Adipocyte (in vitro differentiated cells): ENCODE measurements at regions not wholly inside any gene's neighbourhood (a gene's known extent, or its start where the extent isn't known, plus 50 kb on each side); places are given as distances from the start of the nearest gene placed in this dataset.

Source experiments
- DNase-seq: peaks from one replicate; pipeline ENCODE4 v3.0.0-alpha.2; 2015; ENCODE audit warnings: low read depth
- H3K27me3 ChIP-seq: replicated peaks from 2 replicates; pipeline ENCODE4 v1.7.0; 2013; ENCODE audit warnings: mild to moderate bottlenecking, low read length, moderate library complexity; ENCODE audit not compliant: control insufficient read depth, insufficient read depth
- H3K36me3 ChIP-seq: 2 replicates; pipeline ENCODE4 v1.7.0; 2013; ENCODE audit warnings: low read length, mild to moderate bottlenecking, moderate library complexity; ENCODE audit not compliant: control insufficient read depth, insufficient read depth, severe bottlenecking
- H3K4me1 ChIP-seq: 2 replicates; pipeline ENCODE4 v1.7.0; 2013; ENCODE audit warnings: mild to moderate bottlenecking, low read length, moderate library complexity; ENCODE audit not compliant: control insufficient read depth, insufficient read depth
- H3K4me3 ChIP-seq: 2 replicates; pipeline ENCODE4 v1.7.0; 2013; ENCODE audit warnings: mild to moderate bottlenecking, low read length, moderate library complexity
- H3K9ac ChIP-seq: 2 replicates; pipeline ENCODE4 v1.7.0; 2013; ENCODE audit warnings: mild to moderate bottlenecking, low read length, moderate library complexity
- H3K9me3 ChIP-seq: 2 replicates; pipeline ENCODE4 v1.7.0; 2013; ENCODE audit warnings: mild to moderate bottlenecking, low read length, moderate library complexity; ENCODE audit not compliant: control insufficient read depth

- DNase-seq = no peak
- H3K9ac ChIP-seq = no peak overlapping the region
- no peaks in the 10 kb centered on the region for H3K9me3 ChIP-seq
- H3K4me1 ChIP-seq = peaks cover 22% of the 10 kb centered on the region
- no peaks in the 10 kb centered on the region for H3K36me3 ChIP-seq
- no peak overlapping the region for H3K4me3 ChIP-seq
- peaks cover 8% of the 10 kb centered on the region for H3K27me3 ChIP-seq
These were observed 73.3 kb downstream of the CTAGE1 start for GRCh38 chr18:22344445-22344844.

DNA sequence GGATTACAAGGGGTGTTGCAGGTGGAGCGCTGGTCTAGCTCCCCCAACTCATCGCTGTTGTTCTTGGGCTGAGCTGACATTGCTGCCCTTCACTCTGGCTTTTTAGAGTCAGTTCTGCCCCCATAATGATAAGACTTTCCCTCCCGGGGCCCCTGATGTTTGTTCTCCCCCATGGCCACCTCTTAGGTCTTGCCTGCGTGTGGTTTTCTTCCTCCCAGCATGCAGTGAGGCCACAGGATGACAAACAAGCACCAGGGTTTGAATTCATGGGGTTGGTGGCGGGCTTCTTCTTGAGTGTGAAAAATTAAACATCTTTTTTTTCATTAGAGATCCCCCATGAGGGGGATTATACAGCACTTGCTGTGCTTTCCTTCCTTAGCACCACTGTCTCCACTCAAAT is 74.1 kb downstream of the CTAGE1 start:
- DNase-seq = no peak
- no peaks in the 10 kb centered on the region for H3K27me3 ChIP-seq
- no peaks in the 10 kb centered on the region for H3K36me3 ChIP-seq
- no peaks in the 10 kb centered on the region for H3K9me3 ChIP-seq
- H3K9ac ChIP-seq = no peak overlapping the region
- H3K4me3 ChIP-seq = no peak overlapping the region
- peaks cover 18% of the 10 kb centered on the region for H3K4me1 ChIP-seq

DNA sequence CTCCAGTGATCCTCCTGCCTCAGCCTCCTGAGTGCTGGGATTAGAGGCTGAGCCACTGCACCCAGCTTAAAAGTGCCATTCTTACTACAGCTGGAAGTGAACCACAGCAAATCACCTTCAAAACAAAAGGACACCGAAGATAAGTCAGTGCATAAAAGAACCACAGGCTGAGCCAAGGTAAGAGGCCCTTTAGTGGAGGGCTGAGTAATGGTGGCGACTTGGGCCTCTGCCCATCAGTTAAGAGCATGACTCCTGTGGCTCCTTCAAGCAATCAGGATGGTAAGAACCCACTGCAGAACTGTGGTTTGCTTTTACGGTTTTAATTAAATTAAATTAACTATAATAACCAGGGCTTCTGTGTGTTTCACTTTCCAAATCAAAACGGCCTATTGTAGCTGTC is 75.1 kb downstream of the CTAGE1 start:
- Histone ChIP-seq H3K4me1 (peaks cover 18% of the 10 kb centered on the region), H3K27me3 (no peaks in the 10 kb centered on the region), H3K9ac (no peak overlapping the region), H3K9me3 (no peaks in the 10 kb centered on the region), H3K4me3 (no peak overlapping the region), H3K36me3 (no peaks in the 10 kb centered on the region)
- peak; percentile 54 for DNase-seq

DNA sequence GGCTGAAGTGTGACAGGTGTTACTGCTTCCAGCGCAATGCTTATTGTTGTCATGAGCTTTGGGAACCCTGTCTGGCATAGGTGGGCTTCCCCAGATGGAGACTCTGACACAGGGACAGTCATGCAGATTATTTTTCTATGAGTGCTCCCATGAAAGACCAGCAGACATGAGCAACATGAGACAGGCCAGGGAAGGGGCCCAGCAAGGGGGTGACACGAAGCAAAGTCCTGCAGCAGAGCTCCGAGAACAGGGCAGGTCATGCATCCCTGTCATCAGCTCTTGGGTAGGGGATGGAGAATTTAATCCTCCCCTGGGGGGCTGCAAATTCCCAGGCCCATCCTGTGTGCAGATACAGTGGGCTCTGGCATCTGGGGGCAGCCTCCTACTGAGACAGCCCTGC is 77.4 kb downstream of the CTAGE1 start:
- Histone ChIP-seq H3K4me3 (no peak overlapping the region), H3K4me1 (peaks cover 13% of the 10 kb centered on the region), H3K36me3 (no peaks in the 10 kb centered on the region), H3K9me3 (no peaks in the 10 kb centered on the region), H3K27me3 (no peaks in the 10 kb centered on the region), H3K9ac (no peak overlapping the region)
- DNase-seq = no peak

- no peak for DNase-seq
- H3K27me3 ChIP-seq = no peaks in the 10 kb centered on the region
These were observed 77.8 kb downstream of the CTAGE1 start for GRCh38 chr18:22339913-22340312.

DNA sequence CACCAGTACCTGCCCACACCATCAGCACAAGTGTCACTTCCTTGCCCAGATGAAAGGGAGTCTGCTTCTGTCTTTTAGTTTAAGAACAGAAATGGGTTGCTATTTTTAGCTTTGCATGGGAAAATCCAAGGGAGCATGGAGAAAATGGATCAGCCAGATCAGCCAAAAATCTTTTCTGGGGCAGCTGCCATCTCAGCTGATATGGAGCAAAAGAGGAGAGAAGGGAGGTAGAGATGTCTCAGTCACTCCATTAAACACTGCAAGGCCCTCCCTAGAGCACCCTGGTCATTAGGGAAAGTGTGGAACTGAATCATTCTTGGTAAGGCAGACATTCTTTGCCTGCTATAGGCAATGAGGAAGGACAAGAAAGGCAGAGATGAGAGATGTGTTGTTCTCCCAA is 79.9 kb downstream of the CTAGE1 start:
- Histone ChIP-seq H3K27me3 (no peaks in the 10 kb centered on the region), H3K9me3 (no peaks in the 10 kb centered on the region), H3K9ac (no peak overlapping the region), H3K4me3 (no peak overlapping the region), H3K36me3 (no peaks in the 10 kb centered on the region), H3K4me1 (peaks cover 12% of the 10 kb centered on the region)
- no peak for DNase-seq

More at GRCh38 chr18:22339913-22340312, 77.8 kb downstream of the CTAGE1 start:
- H3K36me3 ChIP-seq = no peaks in the 10 kb centered on the region
- no peak overlapping the region for H3K4me3 ChIP-seq
- H3K4me1 ChIP-seq = peaks cover 12% of the 10 kb centered on the region
- no peaks in the 10 kb centered on the region for H3K9me3 ChIP-seq
- no peak overlapping the region for H3K9ac ChIP-seq

DNA sequence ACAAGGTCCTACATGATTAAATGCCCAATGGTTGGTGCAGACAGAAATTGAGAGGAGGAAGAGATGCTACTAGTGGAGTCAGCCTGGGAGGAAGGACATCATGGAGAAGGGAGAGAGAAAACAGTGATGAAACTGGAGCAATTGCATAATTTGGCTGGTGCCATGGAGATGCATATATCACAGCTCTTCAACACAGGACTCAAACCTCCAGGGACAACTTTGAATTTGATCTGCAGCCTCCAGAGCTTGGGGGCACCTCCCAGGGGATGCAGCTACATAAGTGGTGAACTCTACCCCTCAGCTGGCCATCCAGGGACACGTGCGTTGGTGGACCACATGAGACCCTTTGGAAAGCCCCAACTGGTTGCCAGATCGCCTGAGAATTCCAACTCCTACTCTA is 80.4 kb downstream of the CTAGE1 start:
- Histone ChIP-seq H3K27me3 (no peaks in the 10 kb centered on the region), H3K4me3 (no peak overlapping the region), H3K9me3 (no peaks in the 10 kb centered on the region), H3K4me1 (peaks cover 12% of the 10 kb centered on the region), H3K9ac (no peak overlapping the region), H3K36me3 (no peaks in the 10 kb centered on the region)
- peak; percentile 45 for DNase-seq

DNA sequence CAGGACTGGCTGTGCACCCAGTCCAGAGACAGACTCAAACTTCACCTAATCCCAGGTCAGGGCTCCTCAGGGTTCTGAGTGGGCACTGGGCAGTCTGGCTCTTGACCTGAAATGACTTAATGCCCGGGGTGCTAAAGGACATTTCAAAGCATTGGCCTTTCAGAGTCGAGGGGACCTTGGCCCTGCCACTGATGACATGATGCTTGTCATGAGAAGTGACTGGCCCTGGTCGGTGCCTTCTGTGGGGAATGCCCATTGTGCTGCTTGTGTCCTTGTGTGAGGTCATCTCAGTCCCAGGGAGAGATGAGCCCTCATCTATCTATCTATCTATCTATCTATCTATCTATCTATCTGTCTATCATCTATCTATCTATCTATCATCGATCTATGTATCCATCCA is 81.3 kb downstream of the CTAGE1 start:
- Histone ChIP-seq H3K4me3 (no peak overlapping the region), H3K9me3 (no peaks in the 10 kb centered on the region), H3K9ac (no peak overlapping the region), H3K27me3 (peaks cover 5% of the 10 kb centered on the region), H3K4me1 (peaks cover 12% of the 10 kb centered on the region), H3K36me3 (no peaks in the 10 kb centered on the region)
- no peak for DNase-seq

DNA sequence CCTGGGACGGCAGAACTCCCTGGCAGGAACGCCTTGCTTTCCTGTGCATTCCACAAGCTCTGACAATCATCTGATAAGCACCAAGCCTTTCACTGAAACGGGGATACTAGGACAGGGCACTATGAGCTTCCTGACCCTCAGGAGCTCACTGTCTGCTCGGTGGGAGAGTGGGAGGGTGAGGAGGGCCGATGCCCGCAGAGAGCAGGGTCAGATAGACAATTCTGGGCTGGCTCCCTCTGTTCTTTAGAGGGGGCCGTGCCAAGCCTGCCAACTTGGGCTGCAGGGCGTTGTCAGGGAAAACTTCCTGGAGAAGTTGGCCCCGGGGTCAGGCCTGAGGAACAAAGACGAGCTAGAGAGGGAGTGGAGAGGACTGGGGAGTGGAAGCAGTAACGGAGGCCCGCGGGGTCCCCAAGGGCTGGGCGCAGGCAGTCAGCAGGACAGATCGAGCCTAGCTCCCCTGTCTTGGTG is 82.0 kb downstream of the CTAGE1 start:
- Histone ChIP-seq H3K27me3 (peaks cover 11% of the 10 kb centered on the region), H3K36me3 (no peaks in the 10 kb centered on the region), H3K4me3 (no peak overlapping the region), H3K9me3 (no peaks in the 10 kb centered on the region), H3K9ac (no peak overlapping the region), H3K4me1 (peaks cover 12% of the 10 kb centered on the region)
- DNase-seq = no peak

GRCh38 chr18:22334567-22334966 is 83.1 kb downstream of the CTAGE1 start:
- peaks cover 16% of the 10 kb centered on the region for H3K27me3 ChIP-seq
- H3K4me1 ChIP-seq = peaks cover 12% of the 10 kb centered on the region
- no peaks in the 10 kb centered on the region for H3K36me3 ChIP-seq

DNA sequence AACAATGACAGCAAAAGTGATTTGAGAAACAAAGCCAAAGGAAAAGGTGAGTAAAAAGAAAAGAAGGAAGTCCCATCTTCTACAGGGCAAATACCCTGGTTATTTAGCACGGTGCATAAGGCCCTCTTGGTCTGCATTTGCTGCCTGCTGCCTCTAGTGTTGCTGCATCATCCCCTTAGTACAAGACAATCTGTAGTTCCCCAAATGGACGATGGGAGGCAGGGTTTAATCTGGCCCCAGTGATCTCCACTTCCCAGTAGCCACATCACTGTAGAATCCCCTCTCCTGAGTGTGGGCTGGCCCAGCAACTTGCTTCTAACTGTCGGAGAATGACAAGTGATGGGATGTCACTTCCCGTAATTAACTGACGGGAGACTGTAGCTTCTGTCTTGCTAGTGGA is 85.1 kb downstream of the CTAGE1 start:
- no peaks in the 10 kb centered on the region for H3K36me3 ChIP-seq
- H3K4me3 ChIP-seq = no peak overlapping the region
- H3K4me1 ChIP-seq = peaks cover 5% of the 10 kb centered on the region
- H3K9me3 ChIP-seq = no peaks in the 10 kb centered on the region
- H3K9ac ChIP-seq = no peak overlapping the region
- H3K27me3 ChIP-seq = peaks cover 16% of the 10 kb centered on the region
- DNase-seq = no peak

More at GRCh38 chr18:22334567-22334966, 83.1 kb downstream of the CTAGE1 start:
- H3K4me3 ChIP-seq = no peak overlapping the region
- H3K9ac ChIP-seq = no peak overlapping the region
- no peaks in the 10 kb centered on the region for H3K9me3 ChIP-seq
- DNase-seq = no peak

DNA sequence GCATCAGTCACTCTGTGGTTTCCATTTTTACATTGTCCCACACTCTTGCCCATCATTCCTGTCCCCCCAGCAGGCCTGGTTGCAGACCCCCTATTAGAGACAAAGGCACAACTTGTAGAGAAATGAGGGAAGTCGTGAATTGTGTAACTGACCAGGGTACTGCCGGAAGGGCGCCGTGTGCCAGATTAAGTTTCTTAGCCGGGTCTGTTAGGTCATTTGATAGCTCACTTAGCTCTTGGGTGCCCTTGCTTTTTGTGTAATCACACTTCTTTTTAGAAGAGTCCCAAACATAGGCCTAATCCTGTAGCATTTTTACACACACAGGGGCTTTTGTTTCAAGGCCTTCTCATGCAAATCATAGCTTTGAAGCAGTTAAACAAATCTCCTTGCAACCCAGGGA is 87.2 kb downstream of the CTAGE1 start:
- H3K36me3 ChIP-seq = no peaks in the 10 kb centered on the region
- H3K9me3 ChIP-seq = no peaks in the 10 kb centered on the region
- H3K27me3 ChIP-seq = peaks cover 16% of the 10 kb centered on the region
- no peak for DNase-seq
- H3K9ac ChIP-seq = no peak overlapping the region
- H3K4me1 ChIP-seq = no peaks in the 10 kb centered on the region
- no peak overlapping the region for H3K4me3 ChIP-seq
